ENCODE measurements at regions not wholly inside any gene's neighbourhood (a gene's known extent, or its start where the extent isn't known, plus 50 kb on each side); places are given as distances from the start of the nearest gene placed in this dataset.

DNA sequence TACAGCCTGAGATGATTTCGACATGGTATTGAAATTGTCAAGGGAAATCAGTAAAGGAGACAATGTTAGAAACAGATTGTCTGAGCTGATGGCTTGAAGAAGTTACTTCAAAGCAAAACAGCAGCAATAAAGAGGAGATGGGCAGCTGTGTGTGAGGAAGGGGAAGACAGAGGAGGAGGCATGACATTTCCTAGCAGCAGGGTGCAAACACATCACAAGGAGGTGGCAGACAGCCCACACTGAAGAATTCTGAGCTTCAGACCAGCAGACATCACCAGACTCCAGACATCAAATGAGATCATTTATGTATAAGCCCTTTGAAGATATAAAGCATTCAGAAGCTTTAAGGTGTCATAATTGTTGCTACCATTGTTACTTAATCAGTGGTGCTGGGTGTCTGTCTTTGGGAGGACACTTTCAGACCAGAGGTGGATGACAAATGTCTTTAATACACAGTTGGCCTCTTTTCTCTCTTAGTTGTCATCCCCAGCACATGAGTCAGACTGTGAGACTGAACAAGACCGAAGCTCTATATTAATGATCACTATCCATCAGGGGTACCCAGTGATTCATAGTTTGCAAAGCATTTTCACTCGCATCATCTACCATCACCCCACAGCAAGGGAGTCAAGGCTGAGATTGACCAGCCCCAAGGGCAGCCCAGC is 203.9 kb downstream of the MINAR1 start:
- H3K4me3 ChIP-seq (ENCODE audit: low read length), result no peak overlapping the region
- no peaks in the 10 kb centered on the region for H3K79me2 ChIP-seq (ENCODE audit: control insufficient read depth, low read length)
- H4K20me1 ChIP-seq (ENCODE audit: control insufficient read depth, insufficient read depth, low read depth, low read length), result no peaks in the 10 kb centered on the region
- H3K9me3 ChIP-seq (ENCODE audit: control insufficient read depth, insufficient read depth, low read length), result no peaks in the 10 kb centered on the region
- H3K36me3 ChIP-seq (ENCODE audit: control insufficient read depth, low read length), result no peaks in the 10 kb centered on the region
- no peaks in the 10 kb centered on the region for H3F3A ChIP-seq (ENCODE audit: control insufficient read depth, insufficient read depth)
- no peak overlapping the region for H3K27ac ChIP-seq (ENCODE audit: low read depth, low read length)
- no peaks in the 10 kb centered on the region for H3K27me3 ChIP-seq (ENCODE audit: control insufficient read depth, low read length)
- no peaks in the 10 kb centered on the region for H3K4me1 ChIP-seq (ENCODE audit: control insufficient read depth, low read length)
- H3K4me2 ChIP-seq (ENCODE audit: low read length), result no peak overlapping the region
- TF ChIP-seq, protein P1, sequence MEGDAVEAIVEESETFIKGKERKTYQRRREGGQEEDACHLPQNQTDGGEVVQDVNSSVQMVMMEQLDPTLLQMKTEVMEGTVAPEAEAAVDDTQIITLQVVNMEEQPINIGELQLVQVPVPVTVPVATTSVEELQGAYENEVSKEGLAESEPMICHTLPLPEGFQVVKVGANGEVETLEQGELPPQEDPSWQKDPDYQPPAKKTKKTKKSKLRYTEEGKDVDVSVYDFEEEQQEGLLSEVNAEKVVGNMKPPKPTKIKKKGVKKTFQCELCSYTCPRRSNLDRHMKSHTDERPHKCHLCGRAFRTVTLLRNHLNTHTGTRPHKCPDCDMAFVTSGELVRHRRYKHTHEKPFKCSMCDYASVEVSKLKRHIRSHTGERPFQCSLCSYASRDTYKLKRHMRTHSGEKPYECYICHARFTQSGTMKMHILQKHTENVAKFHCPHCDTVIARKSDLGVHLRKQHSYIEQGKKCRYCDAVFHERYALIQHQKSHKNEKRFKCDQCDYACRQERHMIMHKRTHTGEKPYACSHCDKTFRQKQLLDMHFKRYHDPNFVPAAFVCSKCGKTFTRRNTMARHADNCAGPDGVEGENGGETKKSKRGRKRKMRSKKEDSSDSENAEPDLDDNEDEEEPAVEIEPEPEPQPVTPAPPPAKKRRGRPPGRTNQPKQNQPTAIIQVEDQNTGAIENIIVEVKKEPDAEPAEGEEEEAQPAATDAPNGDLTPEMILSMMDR (IDR thresholded peaks at IDR 0.05; ENCODE audit: low read depth, low read length, poor library complexity, severe bottlenecking), result no peak
- no peak for TF ChIP-seq EZH2phosphoT487 (IDR thresholded peaks at IDR 0.05; ENCODE audit: borderline replicate concordance, low read length)
- H3K9me2 ChIP-seq (replicated peaks; ENCODE audit: control insufficient read depth, low read length), result no peaks in the 10 kb centered on the region

- H3K4me3 ChIP-seq (ENCODE audit: low read length), result no peak overlapping the region
- no peaks in the 10 kb centered on the region for H3K9me3 ChIP-seq (ENCODE audit: control insufficient read depth, insufficient read depth, low read length)
- no peaks in the 10 kb centered on the region for H3K36me3 ChIP-seq (ENCODE audit: control insufficient read depth, low read length)
- H3K4me1 ChIP-seq (ENCODE audit: control insufficient read depth, low read length), result no peaks in the 10 kb centered on the region
- H4K20me1 ChIP-seq (ENCODE audit: control insufficient read depth, insufficient read depth, low read depth, low read length), result no peaks in the 10 kb centered on the region
- no peaks in the 10 kb centered on the region for H3K27me3 ChIP-seq (ENCODE audit: control insufficient read depth, low read length)
- no peak overlapping the region for H3K4me2 ChIP-seq (ENCODE audit: low read length)
- TF ChIP-seq EZH2phosphoT487 (IDR thresholded peaks at IDR 0.05; ENCODE audit: borderline replicate concordance, low read length), result no peak
- TF ChIP-seq, protein P1 (IDR thresholded peaks at IDR 0.05; ENCODE audit: low read depth, low read length, poor library complexity, severe bottlenecking), result no peak
- no peaks in the 10 kb centered on the region for H3K79me2 ChIP-seq (ENCODE audit: control insufficient read depth, low read length)
- H3K9me2 ChIP-seq (replicated peaks; ENCODE audit: control insufficient read depth, low read length), result no peaks in the 10 kb centered on the region
- no peak overlapping the region for H3K27ac ChIP-seq (ENCODE audit: low read depth, low read length)
- H3F3A ChIP-seq (ENCODE audit: control insufficient read depth, insufficient read depth), result no peaks in the 10 kb centered on the region
Observed at GRCh38 chr15:79640206-79640605, 208.1 kb downstream of the MINAR1 start.

DNA sequence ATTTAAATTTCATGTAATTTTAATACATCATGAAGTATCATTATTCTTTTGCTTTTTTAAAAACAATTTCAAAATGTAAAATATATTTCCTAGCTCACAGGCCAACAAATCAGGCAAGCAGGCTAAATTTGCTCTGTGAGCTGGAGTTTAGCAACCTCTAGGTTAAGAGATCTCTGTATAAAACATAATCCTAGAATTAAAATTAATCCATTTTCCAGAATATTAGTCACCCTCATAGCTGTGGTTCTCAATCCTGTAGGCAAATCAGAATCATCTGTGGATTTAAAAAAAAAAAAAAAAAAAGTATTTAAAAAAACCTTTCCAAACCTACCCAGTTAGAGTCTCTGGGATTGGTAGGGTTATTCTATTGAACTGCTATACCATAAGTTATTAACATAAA is 209.7 kb downstream of the MINAR1 start:
- no peaks in the 10 kb centered on the region for H3K4me1 ChIP-seq (ENCODE audit: control insufficient read depth, low read length)
- H3K4me2 ChIP-seq (ENCODE audit: low read length), result no peak overlapping the region
- no peaks in the 10 kb centered on the region for H3K27me3 ChIP-seq (ENCODE audit: control insufficient read depth, low read length)
- no peak overlapping the region for H3K27ac ChIP-seq (ENCODE audit: low read depth, low read length)
- H3K9me3 ChIP-seq (ENCODE audit: control insufficient read depth, insufficient read depth, low read length), result no peaks in the 10 kb centered on the region
- no peak overlapping the region for H3K4me3 ChIP-seq (ENCODE audit: low read length)
- no peaks in the 10 kb centered on the region for H3K79me2 ChIP-seq (ENCODE audit: control insufficient read depth, low read length)
- H3K9me2 ChIP-seq (replicated peaks; ENCODE audit: control insufficient read depth, low read length), result no peaks in the 10 kb centered on the region
- no peaks in the 10 kb centered on the region for H3F3A ChIP-seq (ENCODE audit: control insufficient read depth, insufficient read depth)
- no peak for TF ChIP-seq EZH2phosphoT487 (IDR thresholded peaks at IDR 0.05; ENCODE audit: borderline replicate concordance, low read length)
- TF ChIP-seq, protein P1 (IDR thresholded peaks at IDR 0.05; ENCODE audit: low read depth, low read length, poor library complexity, severe bottlenecking), result no peak
- no peaks in the 10 kb centered on the region for H4K20me1 ChIP-seq (ENCODE audit: control insufficient read depth, insufficient read depth, low read depth, low read length)
- no peaks in the 10 kb centered on the region for H3K36me3 ChIP-seq (ENCODE audit: control insufficient read depth, low read length)
